ENCODE measurements at regions not wholly inside any gene's neighbourhood (a gene's known extent, or its start where the extent isn't known, plus 50 kb on each side); places are given as distances from the start of the nearest gene placed in this dataset.

DNA sequence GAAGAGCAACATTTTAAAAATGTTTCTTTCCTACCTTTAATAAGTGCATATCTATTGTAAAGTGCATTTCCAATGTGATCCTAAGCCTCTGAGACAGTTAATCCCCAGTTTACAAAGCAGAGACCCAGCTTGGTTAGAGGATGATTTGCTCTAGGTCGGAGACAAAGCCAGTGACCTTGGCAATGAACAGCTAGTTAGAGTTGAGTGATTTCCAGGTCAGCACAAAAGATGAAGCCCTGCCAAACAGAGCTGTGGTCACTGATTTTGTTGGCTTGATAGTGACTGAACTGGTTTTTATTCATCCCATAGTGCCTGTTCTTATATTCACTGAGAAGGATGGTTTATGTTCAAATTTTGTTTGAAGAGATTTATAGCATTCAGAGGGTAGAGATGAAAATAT lies 56.6 kb upstream of the CD83 start:
- ChIA-PET CTCF (interaction anchor here (1.0 to 10.5 kb wide), 5 partner anchors 12 to 187 kb away, joined by 3 to 155 read pairs (median 4); no protein-coding TSS in a partner anchor), POLR2A (no interaction called here)
- Histone ChIP-seq H3K9me3 (no peaks in the 10 kb centered on the region), H3K36me3 (replicated peaks in 1 of 2; ENCODE audit: control insufficient read depth in 1 of 2, insufficient read depth in 2 of 2, low read length in 1 of 2) (no peaks in the 10 kb centered on the region), H3K4me2 (no peak overlapping the region), H3F3A (replicated peaks; ENCODE audit: insufficient read depth) (no peaks in the 10 kb centered on the region), H2AFZ (ENCODE audit: low read depth) (no peak overlapping the region), H3K79me2 (ENCODE audit: insufficient read depth) (no peaks in the 10 kb centered on the region), H3K9ac (no peak overlapping the region), H3K27ac (ENCODE audit: low read depth in 2 of 2, low read length in 1 of 2) (peak overlapping the region in 1 of 2 experiments; percentile 45; a peak in 1 of 4 replicates), H3K4me1 (ENCODE audit: control insufficient read depth in 1 of 2, insufficient read depth in 2 of 2, low read depth in 1 of 2, low read length in 1 of 2) (peaks cover 8 to 12% of the 10 kb centered on the region in 2 experiments; a peak in 2 of 4 replicates), H3K9me2 (no peaks in the 10 kb centered on the region), H4K20me1 (ENCODE audit: insufficient read depth) (no peaks in the 10 kb centered on the region), H3K4me3 (ENCODE audit: low read depth in 2 of 2, low read length in 1 of 2) (no peak overlapping the region), H3K27me3 (ENCODE audit: insufficient read depth) (no peaks in the 10 kb centered on the region)
- DNase-seq, result no peak
- 60% methylated on average over 1 of the region's 1 CpG for WGBS (ENCODE audit: low lambda C conversion rate)
- TF ChIP-seq ELF1 (IDR thresholded peaks at IDR 0.05), result no peak
- TF ChIP-seq NFIC (IDR thresholded peaks at IDR 0.05; ENCODE audit: borderline replicate concordance), result peak; percentile 32; the same call in 1 of the 2 replicates

DNA sequence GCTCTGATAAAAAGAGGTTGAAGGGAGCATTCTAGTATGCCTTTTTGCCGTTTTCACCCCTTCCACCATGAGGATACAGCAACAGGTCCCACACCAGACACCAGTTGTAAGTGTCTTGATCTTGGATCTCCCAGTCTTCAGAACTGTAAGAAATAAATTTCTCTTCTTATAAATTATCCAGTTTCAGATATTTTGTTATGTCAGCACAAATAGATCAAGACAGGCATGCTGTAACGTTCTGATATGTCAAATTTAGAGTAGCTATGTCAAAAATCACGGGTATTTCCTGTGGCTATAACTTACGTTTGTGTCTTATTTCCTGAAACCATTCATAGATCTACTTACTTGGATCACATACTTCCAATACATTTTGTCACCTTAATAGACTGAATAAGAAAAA lies 55.9 kb upstream of the CD83 start:
- H3K9me2 ChIP-seq, result no peaks in the 10 kb centered on the region
- no peaks in the 10 kb centered on the region for H3K9me3 ChIP-seq
- CTCF ChIA-PET, result interaction anchor here (1.0 to 10.5 kb wide), 5 partner anchors 11 to 188 kb away, joined by 3 to 155 read pairs (median 4); no protein-coding TSS in a partner anchor
- no peaks in the 10 kb centered on the region for H3K27me3 ChIP-seq (ENCODE audit: insufficient read depth)
- POLR2A ChIA-PET, result no interaction called here
- H4K20me1 ChIP-seq (ENCODE audit: insufficient read depth), result no peaks in the 10 kb centered on the region
- TF ChIP-seq IRF3 (IDR thresholded peaks at IDR 0.05; ENCODE audit: low read depth, low read length) (no peak), TAF1 (IDR thresholded peaks at IDR 0.05; ENCODE audit: borderline replicate concordance, low read depth, low read length) (no peak), ELF1 (IDR thresholded peaks at IDR 0.05) (no peak), CHD2 (IDR thresholded peaks at IDR 0.05; ENCODE audit: low read length, partially characterized antibody) (no peak), USF2 (IDR thresholded peaks at IDR 0.05; ENCODE audit: borderline replicate concordance, low read depth, low read length) (no peak), SIN3A (IDR thresholded peaks at IDR 0.05; ENCODE audit: borderline replicate concordance, low read depth, low read length) (no peak), GATA2 (CRISPR knock-in tag; IDR thresholded peaks at IDR 0.05) (no peak)
- no peak overlapping the region for H2AFZ ChIP-seq (ENCODE audit: low read depth)
- H3K4me1 ChIP-seq (ENCODE audit: control insufficient read depth in 1 of 2, insufficient read depth in 2 of 2, low read depth in 1 of 2, low read length in 1 of 2), result peaks cover 8 to 12% of the 10 kb centered on the region in 2 experiments; a peak in 2 of 4 replicates
- H3K36me3 ChIP-seq (replicated peaks in 1 of 2; ENCODE audit: control insufficient read depth in 1 of 2, insufficient read depth in 2 of 2, low read length in 1 of 2), result no peaks in the 10 kb centered on the region
- H3F3A ChIP-seq (replicated peaks; ENCODE audit: insufficient read depth), result no peaks in the 10 kb centered on the region
- H3K27ac ChIP-seq (ENCODE audit: low read depth in 2 of 2, low read length in 1 of 2), result no peak overlapping the region
- no peak overlapping the region for H3K9ac ChIP-seq
- no peaks in the 10 kb centered on the region for H3K79me2 ChIP-seq (ENCODE audit: insufficient read depth)
- no peak overlapping the region for H3K4me3 ChIP-seq (ENCODE audit: low read depth in 2 of 2, low read length in 1 of 2)
- DNase-seq, result no peak
- 59% methylated on average over 4 of the region's 4 CpGs for WGBS (ENCODE audit: low lambda C conversion rate)
- H3K4me2 ChIP-seq, result no peak overlapping the region
